BE2C (cell line): ENCODE measurements at regions not wholly inside any gene's neighbourhood (a gene's known extent, or its start where the extent isn't known, plus 50 kb on each side); places are given as distances from the start of the nearest gene placed in this dataset.

ENCODE experiments used
- DNase-seq: peaks from one replicate; pipeline ENCODE4 v3.0.0-alpha.2; 2020
- H3K27me3 ChIP-seq: fragments of 250-450 bp; sonication (Bioruptor Pico); 2 replicates; pipeline ENCODE4 v1.5.1; 2020; ENCODE audit warnings: mild to moderate bottlenecking
- H3K36me3 ChIP-seq: fragments of 250-450 bp; sonication (Bioruptor Pico); 2 replicates; pipeline ENCODE4 v1.5.1; 2020; ENCODE audit warnings: mild to moderate bottlenecking
- H3K4me1 ChIP-seq: fragments of 250-450 bp; sonication (Bioruptor Pico); 2 replicates; pipeline ENCODE4 v1.5.1; 2020
- H3K4me3 ChIP-seq: 2 replicates; pipeline ENCODE4 v1.5.1; 2011; ENCODE audit warnings: low read depth, low read length
- H3K9me3 ChIP-seq: fragments of 250-450 bp; sonication (Bioruptor Pico); 2 replicates; pipeline ENCODE4 v1.5.1; 2020
- TF ChIP-seq, protein P1 (sequence below): IDR thresholded peaks from 2 replicates; pipeline ENCODE4 v1.5.1; 2012; ENCODE audit warnings: mild to moderate bottlenecking, low read depth, low read length

GRCh38 chrX:82912382-82912781 lies 595.7 kb upstream of the POU3F4 start:
- Histone ChIP-seq H3K36me3 (no peaks in the 10 kb centered on the region), H3K27me3 (no peaks in the 10 kb centered on the region), H3K4me3 (no peak overlapping the region), H3K9me3 (no peaks in the 10 kb centered on the region), H3K4me1 (no peaks in the 10 kb centered on the region)
- no peak for DNase-seq
- TF ChIP-seq, protein P1, sequence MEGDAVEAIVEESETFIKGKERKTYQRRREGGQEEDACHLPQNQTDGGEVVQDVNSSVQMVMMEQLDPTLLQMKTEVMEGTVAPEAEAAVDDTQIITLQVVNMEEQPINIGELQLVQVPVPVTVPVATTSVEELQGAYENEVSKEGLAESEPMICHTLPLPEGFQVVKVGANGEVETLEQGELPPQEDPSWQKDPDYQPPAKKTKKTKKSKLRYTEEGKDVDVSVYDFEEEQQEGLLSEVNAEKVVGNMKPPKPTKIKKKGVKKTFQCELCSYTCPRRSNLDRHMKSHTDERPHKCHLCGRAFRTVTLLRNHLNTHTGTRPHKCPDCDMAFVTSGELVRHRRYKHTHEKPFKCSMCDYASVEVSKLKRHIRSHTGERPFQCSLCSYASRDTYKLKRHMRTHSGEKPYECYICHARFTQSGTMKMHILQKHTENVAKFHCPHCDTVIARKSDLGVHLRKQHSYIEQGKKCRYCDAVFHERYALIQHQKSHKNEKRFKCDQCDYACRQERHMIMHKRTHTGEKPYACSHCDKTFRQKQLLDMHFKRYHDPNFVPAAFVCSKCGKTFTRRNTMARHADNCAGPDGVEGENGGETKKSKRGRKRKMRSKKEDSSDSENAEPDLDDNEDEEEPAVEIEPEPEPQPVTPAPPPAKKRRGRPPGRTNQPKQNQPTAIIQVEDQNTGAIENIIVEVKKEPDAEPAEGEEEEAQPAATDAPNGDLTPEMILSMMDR = no peak

DNA sequence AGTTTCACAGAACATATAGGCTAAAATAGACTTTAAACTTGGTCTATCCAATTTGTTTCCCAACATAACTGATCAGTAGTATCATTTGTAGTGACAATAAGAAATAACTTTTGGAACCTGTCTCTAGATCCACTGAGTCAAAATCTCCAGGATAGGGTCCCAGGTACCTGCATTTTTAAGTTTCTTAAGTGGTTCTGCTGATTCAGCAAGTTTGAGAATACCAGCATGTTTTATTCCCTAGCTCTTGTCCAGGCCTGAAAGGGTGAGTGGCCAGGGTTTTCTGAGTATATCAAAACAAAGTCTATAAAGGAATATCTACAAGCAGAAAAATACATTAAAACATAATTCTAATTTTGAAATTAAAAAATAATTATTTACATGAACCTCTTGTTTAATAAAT lies 573.1 kb upstream of the POU3F4 start:
- DNase-seq = no peak
- TF ChIP-seq, protein P1 = no peak
- Histone ChIP-seq H3K4me1 (no peaks in the 10 kb centered on the region), H3K9me3 (no peaks in the 10 kb centered on the region), H3K36me3 (no peaks in the 10 kb centered on the region), H3K27me3 (no peaks in the 10 kb centered on the region), H3K4me3 (no peak overlapping the region)

DNA sequence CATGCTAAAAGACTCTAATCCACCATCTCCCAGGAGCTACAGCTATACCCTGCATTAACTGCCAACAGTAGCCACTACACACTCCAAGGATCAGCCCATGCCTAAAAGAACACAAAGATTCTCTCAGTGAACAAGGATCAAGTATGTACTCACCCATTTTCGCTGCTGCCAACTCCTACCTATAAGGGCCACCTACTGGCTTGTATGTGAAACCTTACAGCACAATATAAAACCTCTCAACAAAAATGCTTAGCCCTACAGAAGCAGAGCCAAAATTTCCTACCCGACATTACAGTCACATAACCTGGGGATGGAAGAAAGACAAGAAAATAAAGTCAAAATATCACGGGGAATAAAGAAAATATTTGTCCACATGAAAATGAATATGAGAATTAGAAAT lies 562.8 kb upstream of the POU3F4 start:
- Histone ChIP-seq H3K4me3 (no peak overlapping the region), H3K27me3 (no peaks in the 10 kb centered on the region), H3K9me3 (no peaks in the 10 kb centered on the region), H3K4me1 (no peaks in the 10 kb centered on the region), H3K36me3 (no peaks in the 10 kb centered on the region)
- DNase-seq = no peak
- TF ChIP-seq, protein P1 = no peak

DNA sequence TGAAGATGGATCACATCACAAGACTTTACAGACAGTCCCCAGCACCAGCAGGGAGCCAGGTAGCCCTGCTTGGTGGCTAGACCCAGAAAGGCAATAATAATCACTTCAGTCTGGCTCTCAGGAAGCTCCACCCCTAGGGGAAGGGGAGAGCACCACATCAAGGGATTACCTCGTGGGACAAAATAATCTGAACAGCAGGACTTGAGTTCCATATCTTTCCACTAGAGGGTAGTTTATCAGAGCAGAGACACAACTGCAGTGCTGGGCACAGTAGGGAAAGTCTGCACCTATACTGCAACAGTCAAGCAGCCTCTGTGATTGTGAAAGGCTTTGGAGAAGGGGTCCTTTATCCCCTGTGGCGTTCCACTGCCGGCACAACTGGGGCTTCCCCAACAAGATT lies 547.0 kb upstream of the POU3F4 start:
- Histone ChIP-seq H3K4me1 (no peaks in the 10 kb centered on the region), H3K9me3 (no peaks in the 10 kb centered on the region)
- DNase-seq = no peak

GRCh38 chrX:82973646-82974045 lies 534.4 kb upstream of the POU3F4 start:
- no peak overlapping the region for H3K4me3 ChIP-seq
- no peaks in the 10 kb centered on the region for H3K27me3 ChIP-seq
- no peak for DNase-seq
- no peaks in the 10 kb centered on the region for H3K9me3 ChIP-seq
- TF ChIP-seq, protein P1 = no peak
- H3K4me1 ChIP-seq = no peaks in the 10 kb centered on the region
- H3K36me3 ChIP-seq = no peaks in the 10 kb centered on the region

More for the DNA sequence above, 547.0 kb upstream of the POU3F4 start:
- no peaks in the 10 kb centered on the region for H3K36me3 ChIP-seq
- H3K27me3 ChIP-seq = no peaks in the 10 kb centered on the region
- TF ChIP-seq, protein P1 = no peak
- no peak overlapping the region for H3K4me3 ChIP-seq

- TF ChIP-seq, protein P1 = no peak
- no peak for DNase-seq
- Histone ChIP-seq H3K27me3 (no peaks in the 10 kb centered on the region), H3K9me3 (no peaks in the 10 kb centered on the region), H3K36me3 (no peaks in the 10 kb centered on the region), H3K4me3 (no peak overlapping the region), H3K4me1 (no peaks in the 10 kb centered on the region)
These were observed 509.9 kb upstream of the POU3F4 start for GRCh38 chrX:82998163-82998562.
